GM23338 (cell line): ENCODE measurements at regions not wholly inside any gene's neighbourhood (a gene's known extent, or its start where the extent isn't known, plus 50 kb on each side); places are given as distances from the start of the nearest gene placed in this dataset.

Experiments
- ATAC-seq: fragments of 200-7000 bp; cut with Tn5 transposase; 3 replicates; pipeline ENCODE4 v1.9.1; 2020
- DNase-seq: peaks from one replicate; pipeline ENCODE4 v3.0.0-alpha.2; 2015; ENCODE audit warnings: low spot score
- H2AFZ ChIP-seq: fragments of 200-600 bp; sonication (generic); 2 replicates; pipeline ENCODE4 v1.8.0; 2016; ENCODE audit warnings: antibody characterized with exemption, mild to moderate bottlenecking, moderate library complexity
- H3F3A ChIP-seq: fragments of 200-600 bp; sonication (generic); replicated peaks from 2 replicates; pipeline ENCODE4 v1.8.0; 2017; ENCODE audit warnings: antibody characterized with exemption, mixed run types, low read depth
- H3K27ac ChIP-seq: fragments of 200-600 bp; sonication (generic); 2 replicates; pipeline ENCODE4 v1.6.1; 2016; ENCODE audit warnings: low read depth
- H3K27me3 ChIP-seq: fragments of 200-600 bp; sonication (generic); 2 replicates; pipeline ENCODE4 v1.8.0; 2016; ENCODE audit warnings: mild to moderate bottlenecking, mixed run types, moderate library complexity; ENCODE audit not compliant: insufficient read depth
- H3K36me3 ChIP-seq: fragments of 200-600 bp; sonication (generic); 2 replicates; pipeline ENCODE4 v1.8.0; 2016; ENCODE audit warnings: mild to moderate bottlenecking; ENCODE audit not compliant: insufficient read depth
- H3K4me1 ChIP-seq: fragments of 200-600 bp; sonication (generic); 2 replicates; pipeline ENCODE4 v1.8.0; 2016; ENCODE audit warnings: mild to moderate bottlenecking, moderate library complexity; ENCODE audit not compliant: insufficient read depth
- H3K4me2 ChIP-seq: fragments of 200-600 bp; sonication (generic); 2 replicates; pipeline ENCODE4 v1.7.1; 2017; ENCODE audit warnings: mixed run types
- H3K4me3 ChIP-seq: fragments of 200-600 bp; sonication (generic); 2 replicates; pipeline ENCODE4 v1.6.1; 2016; ENCODE audit warnings: mixed run types
- H3K79me2 ChIP-seq: fragments of 200-600 bp; sonication (generic); replicated peaks from 2 replicates; pipeline ENCODE4 v1.8.0; 2017; ENCODE audit warnings: mild to moderate bottlenecking; ENCODE audit not compliant: insufficient read depth
- H3K9me2 ChIP-seq: fragments of 200-600 bp; sonication (generic); 2 replicates; pipeline ENCODE4 v1.8.0; 2017; ENCODE audit not compliant: insufficient read depth
- H4K20me1 ChIP-seq: fragments of 200-600 bp; sonication (generic); replicated peaks from 2 replicates; pipeline ENCODE4 v1.8.0; 2017; ENCODE audit warnings: mild to moderate bottlenecking; ENCODE audit not compliant: insufficient read depth
- H3K27ac Mint-ChIP-seq: 2 replicates; pipeline ENCODE4 v1.8.0; 2020; ENCODE audit warnings: inconsistent platforms, mild to moderate bottlenecking, moderate library complexity, mixed read lengths
- H3K27me3 Mint-ChIP-seq: 3 replicates; pipeline ENCODE4 v1.8.0; 2022; ENCODE audit warnings: low read depth, mild to moderate bottlenecking, moderate library complexity, mixed read lengths, inconsistent platforms; ENCODE audit not compliant: insufficient read depth, poor library complexity
- H3K36me3 Mint-ChIP-seq: 3 replicates; pipeline ENCODE4 v1.8.0; 2021; ENCODE audit warnings: low read depth, mild to moderate bottlenecking, inconsistent platforms, moderate library complexity, mixed read lengths
- H3K4me1 Mint-ChIP-seq: 3 replicates; pipeline ENCODE4 v1.8.0; 2020; ENCODE audit warnings: mild to moderate bottlenecking, inconsistent platforms, mixed read lengths
- H3K4me3 Mint-ChIP-seq: 3 replicates; pipeline ENCODE4 v1.8.0; 2021; ENCODE audit warnings: moderate library complexity, mild to moderate bottlenecking, inconsistent platforms, mixed read lengths
- H3K9me3 Mint-ChIP-seq: 3 replicates; pipeline ENCODE4 v1.8.0; 2020; ENCODE audit warnings: moderate library complexity, mild to moderate bottlenecking, inconsistent platforms, mixed read lengths
- CREB1 ChIP-seq: fragments of 250-450 bp; sonication (Bioruptor Pico); IDR thresholded peaks from 2 replicates; pipeline ENCODE4 v1.5.0; 2020; ENCODE audit warnings: low read depth, mild to moderate bottlenecking, moderate library complexity
- EZH2 ChIP-seq: fragments of 200-600 bp; sonication (generic); IDR thresholded peaks from one replicate; pipeline ENCODE4 v1.8.0; 2017; ENCODE audit warnings: antibody characterized with exemption, mild to moderate bottlenecking, low read depth; ENCODE audit not compliant: unreplicated experiment
- EZH2phosphoT487 ChIP-seq: fragments of 200-600 bp; sonication (generic); IDR thresholded peaks from one replicate; pipeline ENCODE4 v1.8.1; 2018; ENCODE audit warnings: antibody characterized with exemption; ENCODE audit not compliant: unreplicated experiment
- JUNB ChIP-seq: IDR thresholded peaks from one replicate; pipeline ENCODE4 v1.6.1; 2016; ENCODE audit warnings: antibody characterized with exemption; ENCODE audit not compliant: unreplicated experiment
- NANOG ChIP-seq: IDR thresholded peaks from 2 replicates; pipeline ENCODE4 v1.6.1; 2016; ENCODE audit warnings: antibody characterized with exemption, borderline replicate concordance
- POLR2AphosphoS5 ChIP-seq: IDR thresholded peaks from 2 replicates; pipeline ENCODE4 v1.6.1; 2016; ENCODE audit warnings: antibody characterized with exemption, low read depth
- STAT1 ChIP-seq: IDR thresholded peaks from one replicate; pipeline ENCODE4 v1.6.1; 2016; ENCODE audit warnings: antibody characterized with exemption; ENCODE audit not compliant: unreplicated experiment
- ZNF114 ChIP-seq: fragments of 250-450 bp; sonication (Bioruptor Pico); IDR thresholded peaks from 2 replicates; pipeline ENCODE4 v1.5.0; 2020; ENCODE audit warnings: mild to moderate bottlenecking, moderate library complexity
- ZNF331 ChIP-seq: fragments of 250-450 bp; sonication (Bioruptor Pico); IDR thresholded peaks from 2 replicates; pipeline ENCODE4 v1.5.0; 2020; ENCODE audit warnings: low read depth, mild to moderate bottlenecking, moderate library complexity
- TF ChIP-seq, protein P1 (sequence below), 2 experiments: fragments of 200-600 bp in 1 of 2; sonication (generic) in 1 of 2; conservative IDR thresholded peaks; 2 replicates each; pipeline versions ENCODE4 v1.5.1 to v1.6.1; 2016 to 2017; ENCODE audit warnings: antibody characterized with exemption in 2 of 2, low read depth in 2 of 2, mild to moderate bottlenecking in 2 of 2, moderate library complexity in 1 of 2
- TF ChIP-seq, protein P2 (sequence below): fragments of 250-450 bp; sonication (Bioruptor Pico); IDR thresholded peaks from 2 replicates; pipeline ENCODE4 v1.5.0; 2020; ENCODE audit warnings: mild to moderate bottlenecking, moderate library complexity
- TF ChIP-seq, protein P3 (sequence below): IDR thresholded peaks from one replicate; pipeline ENCODE4 v1.6.1; 2018; ENCODE audit warnings: antibody characterized with exemption; ENCODE audit not compliant: unreplicated experiment
- TF ChIP-seq, protein P4 (sequence below): IDR thresholded peaks from 2 replicates; pipeline ENCODE4 v1.6.1; 2016; ENCODE audit warnings: antibody characterized with exemption

DNA sequence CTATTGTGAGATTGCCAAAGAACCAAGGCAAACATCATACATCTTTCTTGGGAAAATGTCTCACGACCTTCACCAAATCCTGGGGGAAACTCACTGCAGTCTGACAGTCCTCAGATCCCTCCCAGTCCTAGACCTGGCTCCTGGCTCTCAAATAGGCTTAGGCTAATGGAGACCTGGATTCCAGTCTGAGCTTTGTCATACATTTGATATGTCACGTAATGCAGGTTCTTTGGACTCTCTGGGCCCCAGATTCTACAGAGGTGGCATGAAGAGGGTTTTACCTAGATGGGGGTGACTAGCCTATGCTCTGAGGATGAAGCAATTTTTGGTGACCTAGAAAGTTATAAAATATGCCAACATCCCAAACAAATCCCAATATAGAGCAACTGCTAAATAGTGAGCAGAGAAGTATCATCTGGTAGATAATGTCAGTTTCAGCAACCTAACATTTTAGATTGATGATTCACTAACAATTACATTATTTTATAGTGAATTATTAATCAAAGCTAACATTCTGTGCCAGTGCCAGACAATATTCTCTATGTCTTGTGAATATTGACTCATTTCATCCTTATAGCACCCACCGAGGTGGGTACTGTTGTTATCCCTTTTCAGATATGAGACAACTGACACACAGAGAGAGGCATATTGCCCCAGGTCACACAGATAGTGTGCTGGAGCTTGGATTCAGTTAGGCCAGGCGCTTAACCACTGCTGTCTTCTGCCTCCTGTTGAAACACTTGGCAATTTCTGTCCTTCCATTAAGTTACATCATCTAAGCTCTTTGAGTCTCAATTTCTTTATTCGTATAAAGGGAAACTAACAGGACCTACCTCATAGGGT, 195.4 kb upstream of the MAMLD1 start:
- Mint-ChIP-seq H3K9me3 (no peaks in the 10 kb centered on the region), H3K27ac (no peak overlapping the region), H3K27me3 (no peaks in the 10 kb centered on the region), H3K36me3 (no peaks in the 10 kb centered on the region), H3K4me3 (no peak overlapping the region), H3K4me1 (no peaks in the 10 kb centered on the region)
- Histone ChIP-seq H3K4me2 (no peak overlapping the region), H3K4me1 (no peaks in the 10 kb centered on the region), H3K4me3 (no peak overlapping the region), H3K36me3 (no peaks in the 10 kb centered on the region), H3F3A (no peaks in the 10 kb centered on the region), H3K9me2 (no peaks in the 10 kb centered on the region), H3K27ac (no peak overlapping the region), H3K79me2 (no peaks in the 10 kb centered on the region), H2AFZ (no peak overlapping the region), H4K20me1 (no peaks in the 10 kb centered on the region), H3K27me3 (no peaks in the 10 kb centered on the region)
- ATAC-seq = no peak
- no peak for TF ChIP-seq ZNF331 (CRISPR knock-in tag)
- no peak for TF ChIP-seq NANOG
- TF ChIP-seq, protein P1, sequence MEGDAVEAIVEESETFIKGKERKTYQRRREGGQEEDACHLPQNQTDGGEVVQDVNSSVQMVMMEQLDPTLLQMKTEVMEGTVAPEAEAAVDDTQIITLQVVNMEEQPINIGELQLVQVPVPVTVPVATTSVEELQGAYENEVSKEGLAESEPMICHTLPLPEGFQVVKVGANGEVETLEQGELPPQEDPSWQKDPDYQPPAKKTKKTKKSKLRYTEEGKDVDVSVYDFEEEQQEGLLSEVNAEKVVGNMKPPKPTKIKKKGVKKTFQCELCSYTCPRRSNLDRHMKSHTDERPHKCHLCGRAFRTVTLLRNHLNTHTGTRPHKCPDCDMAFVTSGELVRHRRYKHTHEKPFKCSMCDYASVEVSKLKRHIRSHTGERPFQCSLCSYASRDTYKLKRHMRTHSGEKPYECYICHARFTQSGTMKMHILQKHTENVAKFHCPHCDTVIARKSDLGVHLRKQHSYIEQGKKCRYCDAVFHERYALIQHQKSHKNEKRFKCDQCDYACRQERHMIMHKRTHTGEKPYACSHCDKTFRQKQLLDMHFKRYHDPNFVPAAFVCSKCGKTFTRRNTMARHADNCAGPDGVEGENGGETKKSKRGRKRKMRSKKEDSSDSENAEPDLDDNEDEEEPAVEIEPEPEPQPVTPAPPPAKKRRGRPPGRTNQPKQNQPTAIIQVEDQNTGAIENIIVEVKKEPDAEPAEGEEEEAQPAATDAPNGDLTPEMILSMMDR (conservative IDR thresholded peaks at IDR 0.05; ENCODE audit: low read depth in 2 of 2) = no peak
- TF ChIP-seq JUNB = no peak
- no peak for TF ChIP-seq STAT1
- no peak for TF ChIP-seq POLR2AphosphoS5
- TF ChIP-seq, protein P2, sequence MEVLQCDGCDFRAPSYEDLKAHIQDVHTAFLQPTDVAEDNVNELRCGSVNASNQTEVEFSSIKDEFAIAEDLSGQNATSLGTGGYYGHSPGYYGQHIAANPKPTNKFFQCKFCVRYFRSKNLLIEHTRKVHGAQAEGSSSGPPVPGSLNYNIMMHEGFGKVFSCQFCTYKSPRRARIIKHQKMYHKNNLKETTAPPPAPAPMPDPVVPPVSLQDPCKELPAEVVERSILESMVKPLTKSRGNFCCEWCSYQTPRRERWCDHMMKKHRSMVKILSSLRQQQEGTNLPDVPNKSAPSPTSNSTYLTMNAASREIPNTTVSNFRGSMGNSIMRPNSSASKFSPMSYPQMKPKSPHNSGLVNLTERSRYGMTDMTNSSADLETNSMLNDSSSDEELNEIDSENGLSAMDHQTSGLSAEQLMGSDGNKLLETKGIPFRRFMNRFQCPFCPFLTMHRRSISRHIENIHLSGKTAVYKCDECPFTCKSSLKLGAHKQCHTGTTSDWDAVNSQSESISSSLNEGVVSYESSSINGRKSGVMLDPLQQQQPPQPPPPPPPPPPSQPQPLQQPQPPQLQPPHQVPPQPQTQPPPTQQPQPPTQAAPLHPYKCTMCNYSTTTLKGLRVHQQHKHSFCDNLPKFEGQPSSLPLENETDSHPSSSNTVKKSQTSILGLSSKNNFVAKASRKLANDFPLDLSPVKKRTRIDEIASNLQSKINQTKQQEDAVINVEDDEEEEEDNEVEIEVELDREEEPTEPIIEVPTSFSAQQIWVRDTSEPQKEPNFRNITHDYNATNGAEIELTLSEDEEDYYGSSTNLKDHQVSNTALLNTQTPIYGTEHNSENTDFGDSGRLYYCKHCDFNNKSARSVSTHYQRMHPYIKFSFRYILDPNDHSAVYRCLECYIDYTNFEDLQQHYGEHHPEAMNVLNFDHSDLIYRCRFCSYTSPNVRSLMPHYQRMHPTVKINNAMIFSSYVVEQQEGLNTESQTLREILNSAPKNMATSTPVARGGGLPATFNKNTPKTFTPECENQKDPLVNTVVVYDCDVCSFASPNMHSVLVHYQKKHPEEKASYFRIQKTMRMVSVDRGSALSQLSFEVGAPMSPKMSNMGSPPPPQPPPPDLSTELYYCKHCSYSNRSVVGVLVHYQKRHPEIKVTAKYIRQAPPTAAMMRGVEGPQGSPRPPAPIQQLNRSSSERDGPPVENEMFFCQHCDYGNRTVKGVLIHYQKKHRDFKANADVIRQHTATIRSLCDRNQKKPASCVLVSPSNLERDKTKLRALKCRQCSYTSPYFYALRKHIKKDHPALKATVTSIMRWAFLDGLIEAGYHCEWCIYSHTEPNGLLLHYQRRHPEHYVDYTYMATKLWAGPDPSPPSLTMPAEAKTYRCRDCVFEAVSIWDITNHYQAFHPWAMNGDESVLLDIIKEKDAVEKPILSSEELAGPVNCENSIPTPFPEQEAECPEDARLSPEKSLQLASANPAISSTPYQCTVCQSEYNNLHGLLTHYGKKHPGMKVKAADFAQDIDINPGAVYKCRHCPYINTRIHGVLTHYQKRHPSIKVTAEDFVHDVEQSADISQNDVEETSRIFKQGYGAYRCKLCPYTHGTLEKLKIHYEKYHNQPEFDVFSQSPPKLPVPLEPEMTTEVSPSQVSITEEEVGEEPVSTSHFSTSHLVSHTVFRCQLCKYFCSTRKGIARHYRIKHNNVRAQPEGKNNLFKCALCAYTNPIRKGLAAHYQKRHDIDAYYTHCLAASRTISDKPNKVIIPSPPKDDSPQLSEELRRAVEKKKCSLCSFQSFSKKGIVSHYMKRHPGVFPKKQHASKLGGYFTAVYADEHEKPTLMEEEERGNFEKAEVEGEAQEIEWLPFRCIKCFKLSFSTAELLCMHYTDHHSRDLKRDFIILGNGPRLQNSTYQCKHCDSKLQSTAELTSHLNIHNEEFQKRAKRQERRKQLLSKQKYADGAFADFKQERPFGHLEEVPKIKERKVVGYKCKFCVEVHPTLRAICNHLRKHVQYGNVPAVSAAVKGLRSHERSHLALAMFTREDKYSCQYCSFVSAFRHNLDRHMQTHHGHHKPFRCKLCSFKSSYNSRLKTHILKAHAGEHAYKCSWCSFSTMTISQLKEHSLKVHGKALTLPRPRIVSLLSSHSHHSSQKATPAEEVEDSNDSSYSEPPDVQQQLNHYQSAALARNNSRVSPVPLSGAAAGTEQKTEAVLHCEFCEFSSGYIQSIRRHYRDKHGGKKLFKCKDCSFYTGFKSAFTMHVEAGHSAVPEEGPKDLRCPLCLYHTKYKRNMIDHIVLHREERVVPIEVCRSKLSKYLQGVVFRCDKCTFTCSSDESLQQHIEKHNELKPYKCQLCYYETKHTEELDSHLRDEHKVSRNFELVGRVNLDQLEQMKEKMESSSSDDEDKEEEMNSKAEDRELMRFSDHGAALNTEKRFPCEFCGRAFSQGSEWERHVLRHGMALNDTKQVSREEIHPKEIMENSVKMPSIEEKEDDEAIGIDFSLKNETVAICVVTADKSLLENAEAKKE (CRISPR knock-in tag) = no peak
- no peak for TF ChIP-seq EZH2
- no peak for TF ChIP-seq CREB1 (CRISPR knock-in tag)
- TF ChIP-seq, protein P3, sequence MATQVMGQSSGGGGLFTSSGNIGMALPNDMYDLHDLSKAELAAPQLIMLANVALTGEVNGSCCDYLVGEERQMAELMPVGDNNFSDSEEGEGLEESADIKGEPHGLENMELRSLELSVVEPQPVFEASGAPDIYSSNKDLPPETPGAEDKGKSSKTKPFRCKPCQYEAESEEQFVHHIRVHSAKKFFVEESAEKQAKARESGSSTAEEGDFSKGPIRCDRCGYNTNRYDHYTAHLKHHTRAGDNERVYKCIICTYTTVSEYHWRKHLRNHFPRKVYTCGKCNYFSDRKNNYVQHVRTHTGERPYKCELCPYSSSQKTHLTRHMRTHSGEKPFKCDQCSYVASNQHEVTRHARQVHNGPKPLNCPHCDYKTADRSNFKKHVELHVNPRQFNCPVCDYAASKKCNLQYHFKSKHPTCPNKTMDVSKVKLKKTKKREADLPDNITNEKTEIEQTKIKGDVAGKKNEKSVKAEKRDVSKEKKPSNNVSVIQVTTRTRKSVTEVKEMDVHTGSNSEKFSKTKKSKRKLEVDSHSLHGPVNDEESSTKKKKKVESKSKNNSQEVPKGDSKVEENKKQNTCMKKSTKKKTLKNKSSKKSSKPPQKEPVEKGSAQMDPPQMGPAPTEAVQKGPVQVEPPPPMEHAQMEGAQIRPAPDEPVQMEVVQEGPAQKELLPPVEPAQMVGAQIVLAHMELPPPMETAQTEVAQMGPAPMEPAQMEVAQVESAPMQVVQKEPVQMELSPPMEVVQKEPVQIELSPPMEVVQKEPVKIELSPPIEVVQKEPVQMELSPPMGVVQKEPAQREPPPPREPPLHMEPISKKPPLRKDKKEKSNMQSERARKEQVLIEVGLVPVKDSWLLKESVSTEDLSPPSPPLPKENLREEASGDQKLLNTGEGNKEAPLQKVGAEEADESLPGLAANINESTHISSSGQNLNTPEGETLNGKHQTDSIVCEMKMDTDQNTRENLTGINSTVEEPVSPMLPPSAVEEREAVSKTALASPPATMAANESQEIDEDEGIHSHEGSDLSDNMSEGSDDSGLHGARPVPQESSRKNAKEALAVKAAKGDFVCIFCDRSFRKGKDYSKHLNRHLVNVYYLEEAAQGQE = no peak
- no peak for TF ChIP-seq ZNF114
- TF ChIP-seq EZH2phosphoT487 = no peak
- TF ChIP-seq, protein P4, sequence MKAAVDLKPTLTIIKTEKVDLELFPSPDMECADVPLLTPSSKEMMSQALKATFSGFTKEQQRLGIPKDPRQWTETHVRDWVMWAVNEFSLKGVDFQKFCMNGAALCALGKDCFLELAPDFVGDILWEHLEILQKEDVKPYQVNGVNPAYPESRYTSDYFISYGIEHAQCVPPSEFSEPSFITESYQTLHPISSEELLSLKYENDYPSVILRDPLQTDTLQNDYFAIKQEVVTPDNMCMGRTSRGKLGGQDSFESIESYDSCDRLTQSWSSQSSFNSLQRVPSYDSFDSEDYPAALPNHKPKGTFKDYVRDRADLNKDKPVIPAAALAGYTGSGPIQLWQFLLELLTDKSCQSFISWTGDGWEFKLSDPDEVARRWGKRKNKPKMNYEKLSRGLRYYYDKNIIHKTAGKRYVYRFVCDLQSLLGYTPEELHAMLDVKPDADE = no peak
- no peak for DNase-seq
